ENCODE measurements at regions not wholly inside any gene's neighbourhood (a gene's known extent, or its start where the extent isn't known, plus 50 kb on each side); places are given as distances from the start of the nearest gene placed in this dataset.

- Histone ChIP-seq H3K4me3 (ENCODE audit: low read depth, low read length, poor library complexity, severe bottlenecking) (no peak overlapping the region), H3K4me1 (ENCODE audit: insufficient read depth, low read length, poor library complexity, severe bottlenecking) (no peaks in the 10 kb centered on the region), H3K36me3 (ENCODE audit: insufficient read depth, low read length) (no peaks in the 10 kb centered on the region), H3K27ac (ENCODE audit: low read depth, low read length, poor library complexity, severe bottlenecking) (no peak overlapping the region), H4K20me1 (ENCODE audit: insufficient read depth, low read length) (no peaks in the 10 kb centered on the region), H3K79me2 (ENCODE audit: insufficient read depth, low read depth, low read length) (no peaks in the 10 kb centered on the region), H2AFZ (ENCODE audit: low read length) (no peak overlapping the region), H3K9me2 (ENCODE audit: insufficient read depth, low read length) (no peaks in the 10 kb centered on the region), H3K9me3 (ENCODE audit: low read length) (no peaks in the 10 kb centered on the region), H3K4me2 (ENCODE audit: low read length) (no peak overlapping the region)
- ChIA-PET CTCF (ENCODE audit: unreplicated experiment) (no interaction called here), POLR2A (no interaction called here)
- no peak for DNase-seq (ENCODE audit: low spot score)
- TF ChIP-seq CTCF (conservative IDR thresholded peaks at IDR 0.05; ENCODE audit: low read length) (no peak), EZH2phosphoT487 (IDR thresholded peaks at IDR 0.05; ENCODE audit: borderline replicate concordance, low read depth, low read length) (no peak)
- intact Hi-C loops (cut with micrococcal nuclease; ENCODE audit: unreplicated experiment), result no loop called here
- BruUV-seq (replicated peaks), result no TSS peak
Measured at GRCh38 chrX:139290310-139290709, 240.2 kb upstream of the F9 start.

GRCh38 chrX:139287155-139287924, 243.2 kb upstream of the F9 start:
- DNase-seq (ENCODE audit: low spot score), result no peak
- TF ChIP-seq CTCF (conservative IDR thresholded peaks at IDR 0.05; ENCODE audit: low read length) (no peak), EZH2phosphoT487 (IDR thresholded peaks at IDR 0.05; ENCODE audit: borderline replicate concordance, low read depth, low read length) (no peak)
- no TSS peak for BruUV-seq (replicated peaks)
- no peaks in the 10 kb centered on the region for H3K4me1 ChIP-seq (ENCODE audit: insufficient read depth, low read length, poor library complexity, severe bottlenecking)
- no peaks in the 10 kb centered on the region for H3K9me3 ChIP-seq (ENCODE audit: low read length)
- H3K4me3 ChIP-seq (ENCODE audit: low read depth, low read length, poor library complexity, severe bottlenecking), result no peak overlapping the region
- no peaks in the 10 kb centered on the region for H3K9me2 ChIP-seq (ENCODE audit: insufficient read depth, low read length)
- no peak overlapping the region for H3K4me2 ChIP-seq (ENCODE audit: low read length)
- POLR2A ChIA-PET, result no interaction called here
- no peak overlapping the region for H3K27ac ChIP-seq (ENCODE audit: low read depth, low read length, poor library complexity, severe bottlenecking)
- no peaks in the 10 kb centered on the region for H3K36me3 ChIP-seq (ENCODE audit: insufficient read depth, low read length)
- H2AFZ ChIP-seq (ENCODE audit: low read length), result no peak overlapping the region
- intact Hi-C loops (cut with micrococcal nuclease; ENCODE audit: unreplicated experiment), result no loop called here
- no peaks in the 10 kb centered on the region for H3K79me2 ChIP-seq (ENCODE audit: insufficient read depth, low read depth, low read length)
- CTCF ChIA-PET (ENCODE audit: unreplicated experiment), result no interaction called here
- H4K20me1 ChIP-seq (ENCODE audit: insufficient read depth, low read length), result no peaks in the 10 kb centered on the region

GRCh38 chrX:139286342-139286741, 244.2 kb upstream of the F9 start:
- no peak for DNase-seq (ENCODE audit: low spot score)
- H4K20me1 ChIP-seq (ENCODE audit: insufficient read depth, low read length), result no peaks in the 10 kb centered on the region
- no peak overlapping the region for H3K4me3 ChIP-seq (ENCODE audit: low read depth, low read length, poor library complexity, severe bottlenecking)
- no peaks in the 10 kb centered on the region for H3K9me2 ChIP-seq (ENCODE audit: insufficient read depth, low read length)
- TF ChIP-seq CTCF (conservative IDR thresholded peaks at IDR 0.05; ENCODE audit: low read length) (no peak), EZH2phosphoT487 (IDR thresholded peaks at IDR 0.05; ENCODE audit: borderline replicate concordance, low read depth, low read length) (no peak)
- no peaks in the 10 kb centered on the region for H3K79me2 ChIP-seq (ENCODE audit: insufficient read depth, low read depth, low read length)
- no peak overlapping the region for H2AFZ ChIP-seq (ENCODE audit: low read length)
- no peak overlapping the region for H3K27ac ChIP-seq (ENCODE audit: low read depth, low read length, poor library complexity, severe bottlenecking)
- POLR2A ChIA-PET, result no interaction called here
- intact Hi-C loops (cut with micrococcal nuclease; ENCODE audit: unreplicated experiment), result no loop called here
- no peak overlapping the region for H3K4me2 ChIP-seq (ENCODE audit: low read length)
- BruUV-seq (replicated peaks), result no TSS peak
- no peaks in the 10 kb centered on the region for H3K9me3 ChIP-seq (ENCODE audit: low read length)
- H3K4me1 ChIP-seq (ENCODE audit: insufficient read depth, low read length, poor library complexity, severe bottlenecking), result no peaks in the 10 kb centered on the region
- CTCF ChIA-PET (ENCODE audit: unreplicated experiment), result no interaction called here
- no peaks in the 10 kb centered on the region for H3K36me3 ChIP-seq (ENCODE audit: insufficient read depth, low read length)
